ENCODE measurements at regions not wholly inside any gene's neighbourhood (a gene's known extent, or its start where the extent isn't known, plus 50 kb on each side); places are given as distances from the start of the nearest gene placed in this dataset.

DNA sequence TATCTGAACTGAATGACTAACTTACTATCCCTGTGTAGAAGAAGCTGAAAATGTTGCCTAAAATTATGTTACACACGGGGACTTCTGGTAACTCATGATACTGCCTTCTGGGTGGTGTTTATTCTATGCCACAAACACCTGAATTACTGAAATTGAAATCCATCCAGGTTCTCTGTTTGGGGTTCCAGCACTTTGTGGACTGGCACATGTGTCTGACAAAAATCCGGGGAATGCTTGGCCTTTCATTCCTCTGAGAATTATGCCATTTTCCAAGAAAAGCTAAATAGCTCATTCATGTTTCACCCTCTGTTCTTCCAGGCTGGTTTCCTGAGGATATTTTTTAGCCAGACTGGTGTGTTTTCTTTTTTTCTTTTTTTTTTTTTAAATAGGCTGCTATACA is 59.5 kb upstream of the POU3F3 start:
- TF ChIP-seq POLR2A (IDR thresholded peaks at IDR 0.05) (no peak), POLR2AphosphoS5 (IDR thresholded peaks at IDR 0.05) (no peak)

All from upper lobe of left lung (tissue), 4 donors.